ENCODE measurements at regions not wholly inside any gene's neighbourhood (a gene's known extent, or its start where the extent isn't known, plus 50 kb on each side); places are given as distances from the start of the nearest gene placed in this dataset.

GRCh38 chr21:43334214-43334958 lies 92.5 kb downstream of the SIK1 start:
- intact Hi-C loops (cut with DNase I): no loop called here
- Histone ChIP-seq H3K4me1 (peaks cover 10 to 20% of the 10 kb centered on the region in 2 donors), H3K27me3 (no peaks in the 10 kb centered on the region), H3K4me3 (no peak overlapping the region), H3K27ac (peak overlapping the region in 1 of 2 donors; percentile 81), H3K9me3 (no peaks in the 10 kb centered on the region), H3K36me3 (no peaks in the 10 kb centered on the region)
- ATAC-seq (no peak), DNase-seq (peak in 1 of 4 donors; percentile 44)
- TF ChIP-seq CTCF (IDR thresholded peaks at IDR 0.05): no peak

- no peak for TF ChIP-seq CTCF (IDR thresholded peaks at IDR 0.05)
- ATAC-seq (peak; percentile 88), DNase-seq (peak; percentile 63 to 83 (median 76))
- H3K27me3 ChIP-seq: no peaks in the 10 kb centered on the region
- no peaks in the 10 kb centered on the region for H3K9me3 ChIP-seq
- H3K4me1 ChIP-seq: peaks cover 10 to 20% of the 10 kb centered on the region in 2 donors
- intact Hi-C loops (cut with DNase I): no loop called here
- H3K36me3 ChIP-seq: no peaks in the 10 kb centered on the region
- H3K4me3 ChIP-seq: no peak overlapping the region
- H3K27ac ChIP-seq: peak overlapping the region; percentile 63 to 81
Observed at GRCh38 chr21:43333298-43334062, 93.5 kb downstream of the SIK1 start.

GRCh38 chr21:43332861-43333297 lies 94.1 kb downstream of the SIK1 start:
- no peak for TF ChIP-seq CTCF (IDR thresholded peaks at IDR 0.05)
- no peaks in the 10 kb centered on the region for H3K36me3 ChIP-seq
- intact Hi-C loops (cut with DNase I): no loop called here
- peaks cover 10 to 20% of the 10 kb centered on the region in 2 donors for H3K4me1 ChIP-seq
- no peaks in the 10 kb centered on the region for H3K27me3 ChIP-seq
- DNase-seq: peak in 2 of 4 donors; percentile 35 to 70
- peak overlapping the region; percentile 63 to 81 for H3K27ac ChIP-seq
- ATAC-seq: peak; percentile 22
- no peaks in the 10 kb centered on the region for H3K9me3 ChIP-seq
- H3K4me3 ChIP-seq: no peak overlapping the region

- peak; percentile 53 for ATAC-seq
- Histone ChIP-seq H3K27ac (peak overlapping the region in 1 of 2 donors; percentile 81), H3K4me1 (peaks cover 10 to 20% of the 10 kb centered on the region in 2 donors), H3K36me3 (no peaks in the 10 kb centered on the region), H3K9me3 (no peaks in the 10 kb centered on the region), H3K4me3 (no peak overlapping the region), H3K27me3 (no peaks in the 10 kb centered on the region)
- DNase-seq: peak; percentile 64 to 92 (median 76)
- no peak for TF ChIP-seq CTCF (IDR thresholded peaks at IDR 0.05)
- intact Hi-C loops (cut with DNase I): no loop called here
Observed at GRCh38 chr21:43331962-43332828, 94.7 kb downstream of the SIK1 start.

All from left lung (tissue), 4 donors.